T-cell (primary cell): ENCODE measurements at regions not wholly inside any gene's neighbourhood (a gene's known extent, or its start where the extent isn't known, plus 50 kb on each side); places are given as distances from the start of the nearest gene placed in this dataset.
"Not testable (repeated sequence)": the region's sequence is repeated elsewhere in the genome, so short reads cannot be mapped to it uniquely, and the experiment has no call there.

ENCODE experiments used
- ATAC-seq, 4 experiments: fragments of 200-7000 bp in 3 of 4; fragments of 150-1000 bp in 1 of 4; cut with Tn5 transposase; replicated peaks in 1 of 4; 1 replicate in 3 of 4; 2 replicates in 1 of 4; pipeline ENCODE4 v1.10.0; 2021; ENCODE audit warnings: moderate library complexity in 3 of 4, mild to moderate bottlenecking in 2 of 4, moderate number of reproducible peaks in 1 of 4
- CTCF ChIA-PET, 2 donors: fragments of 300-600 bp; sonication (Branson Sonifier 250); formaldehyde crosslinking; loops; one replicate each; lab custom pipeline; 2022; ENCODE audit warnings: antibody characterized with exemption in 2 of 2; lab: Charles Lee
- POLR2A ChIA-PET, 2 donors: fragments of 300-600 bp; sonication (Branson Sonifier 250); formaldehyde crosslinking; loops; one replicate each; lab custom pipeline; 2022; ENCODE audit warnings: antibody characterized with exemption in 2 of 2; lab: Charles Lee
- DNase-seq, 35 experiments: peaks; one replicate each; pipeline versions ENCODE4 v3.0.0 to v3.0.0-alpha.2; 2013 to 2023
- H3K27ac ChIP-seq: one replicate; pipeline ENCODE4 v1.5.1; 2013; ENCODE audit warnings: low read length
- H3K27me3 ChIP-seq, 2 experiments: replicated peaks in 1 of 2; 1 replicate in 1 of 2; 2 replicates in 1 of 2; pipeline versions ENCODE4 v1.6.1 to v1.7.0; 2013; ENCODE audit warnings: low read length in 1 of 2, mixed read lengths in 1 of 2; ENCODE audit not compliant: control insufficient read depth in 2 of 2, insufficient read depth in 2 of 2; ENCODE audit errors: extremely low read depth in 1 of 2
- H3K36me3 ChIP-seq, 2 donors: 1 replicate in 1 of 2; 2 replicates in 1 of 2; pipeline versions ENCODE4 v1.6.1 to v1.7.0; 2013; ENCODE audit warnings: low read length in 1 of 2; ENCODE audit not compliant: control insufficient read depth in 2 of 2, insufficient read depth in 1 of 2; ENCODE audit errors: extremely low read depth in 1 of 2
- H3K4me1 ChIP-seq, 2 experiments: 1 replicate in 1 of 2; 2 replicates in 1 of 2; pipeline versions ENCODE4 v1.6.1 to v1.7.0; 2013; ENCODE audit warnings: low read length in 2 of 2, mixed read lengths in 1 of 2; ENCODE audit not compliant: insufficient read depth in 2 of 2, control insufficient read depth in 1 of 2; ENCODE audit errors: extremely low read depth in 1 of 2
- H3K4me3 ChIP-seq, 2 donors: 1 replicate in 1 of 2; 2 replicates in 1 of 2; pipeline versions ENCODE4 v1.5.1 to v1.7.0; 2013; ENCODE audit warnings: mild to moderate bottlenecking in 2 of 2, low read length in 1 of 2, moderate library complexity in 1 of 2; ENCODE audit not compliant: control insufficient read depth in 1 of 2; ENCODE audit errors: extremely low read depth in 1 of 2
- H3K9me3 ChIP-seq: 2 replicates; pipeline ENCODE4 v1.7.0; 2013
- H3K27ac Mint-ChIP-seq, 2 donors: one replicate each; pipeline ENCODE4 v1.8.0; 2020 to 2021; ENCODE audit warnings: mild to moderate bottlenecking in 2 of 2, mixed read lengths in 2 of 2
- H3K27me3 Mint-ChIP-seq, 2 donors: one replicate each; pipeline ENCODE4 v1.8.0; 2021 to 2022; ENCODE audit warnings: mixed read lengths in 2 of 2
- H3K36me3 Mint-ChIP-seq: one replicate; pipeline ENCODE4 v1.8.0; 2021; ENCODE audit warnings: mixed read lengths
- H3K4me1 Mint-ChIP-seq, 3 donors: one replicate each; pipeline ENCODE4 v1.8.0; 2020 to 2022; ENCODE audit warnings: mixed read lengths in 3 of 3, mild to moderate bottlenecking in 1 of 3
- H3K4me3 Mint-ChIP-seq, 3 donors: one replicate each; pipeline ENCODE4 v1.8.0; 2020 to 2022; ENCODE audit warnings: mild to moderate bottlenecking in 3 of 3, mixed read lengths in 3 of 3, moderate library complexity in 3 of 3
- H3K9me3 Mint-ChIP-seq, 3 donors: one replicate each; pipeline ENCODE4 v1.8.0; 2020 to 2022; ENCODE audit warnings: mixed read lengths in 3 of 3
- WGBS: methylation state at CpG from one replicate; pipeline ENCODE4 v1.1.5; 2013; ENCODE audit warnings: missing lambda C conversion rate; ENCODE audit not compliant: insufficient coverage; 5-methylcytosine and 5-hydroxymethylcytosine counted together

DNA sequence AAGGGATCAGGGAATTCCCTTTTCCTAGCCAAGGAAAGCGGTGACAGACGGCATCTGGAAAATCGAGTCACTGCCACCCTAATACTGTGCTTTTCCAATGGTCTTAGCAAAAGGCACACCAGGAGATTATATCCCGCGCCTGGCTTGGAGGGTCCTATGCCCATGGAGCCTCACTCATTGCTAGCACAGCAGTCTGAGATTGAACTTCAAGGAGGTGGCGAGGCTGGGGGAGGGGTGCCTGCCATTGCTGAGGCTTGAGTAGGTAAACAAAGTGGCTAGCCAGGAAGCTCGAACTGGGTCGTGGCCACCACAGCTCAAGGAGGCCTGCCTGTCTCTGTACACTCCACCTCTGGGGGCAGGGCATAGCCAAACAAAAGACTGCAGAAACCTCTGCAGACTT is 556.5 kb upstream of the IZUMO3 start:
- H3K27ac ChIP-seq, H3K27me3 Mint-ChIP-seq, H3K4me1 Mint-ChIP-seq, H3K27ac Mint-ChIP-seq, POLR2A ChIA-PET, ATAC-seq, H3K27me3 ChIP-seq, H3K4me1 ChIP-seq, CTCF ChIA-PET, H3K4me3 ChIP-seq, H3K36me3 ChIP-seq, DNase-seq, H3K4me3 Mint-ChIP-seq, H3K9me3 ChIP-seq, H3K36me3 Mint-ChIP-seq: not testable (repeated sequence)
- 89% methylated on average over 8 of the region's 8 CpGs for WGBS
- H3K9me3 Mint-ChIP-seq, result peaks cover 8 to 18% (median 10%) of the 10 kb centered on the region in 3 donors

- Histone ChIP-seq H3K4me3 (no peak overlapping the region), H3K27me3 (no peaks in the 10 kb centered on the region), H3K9me3 (peaks cover 2% of the 10 kb centered on the region), H3K4me1 (no peaks in the 10 kb centered on the region), H3K36me3 (no peaks in the 10 kb centered on the region), H3K27ac (no peak overlapping the region)
- no peak overlapping the region for H3K27ac Mint-ChIP-seq
- ATAC-seq, result no peak
- no peak for DNase-seq
- ChIA-PET POLR2A (no interaction called here), CTCF (no interaction called here)
- WGBS, result 60% methylated on average over 1 of the region's 3 CpGs
- no peaks in the 10 kb centered on the region for H3K4me1 Mint-ChIP-seq
- H3K27me3 Mint-ChIP-seq, result no peaks in the 10 kb centered on the region
- no peaks in the 10 kb centered on the region for H3K36me3 Mint-ChIP-seq
- H3K9me3 Mint-ChIP-seq, result peaks cover 4 to 34% (median 20%) of the 10 kb centered on the region in 3 donors
- no peak overlapping the region for H3K4me3 Mint-ChIP-seq
Measured at GRCh38 chr9:25094518-25094917, 548.8 kb upstream of the IZUMO3 start.

DNA sequence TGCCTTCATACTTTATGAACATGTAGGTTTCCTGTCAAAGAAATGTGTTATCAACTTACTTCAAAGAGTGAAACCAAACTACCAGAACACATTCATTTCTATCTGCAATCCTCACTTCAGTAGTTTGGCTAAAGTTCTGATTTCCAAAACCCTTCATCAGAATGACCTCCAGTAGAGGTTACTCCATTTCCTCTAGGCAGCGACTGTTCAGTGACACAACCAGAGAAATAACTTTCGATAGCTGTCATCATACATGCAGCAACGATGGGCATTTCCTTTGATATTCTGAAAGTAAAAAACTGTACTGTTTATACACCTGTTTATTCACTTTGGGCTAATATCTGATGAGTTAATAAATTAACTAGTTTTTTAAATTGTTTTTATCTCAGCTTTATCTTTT is 532.5 kb upstream of the IZUMO3 start:
- ChIA-PET POLR2A (interaction anchor here in 1 of 2 donors (0.5 kb wide), 1 partner anchor 52 kb away, joined by 3 read pairs; no protein-coding TSS in a partner anchor), CTCF (no interaction called here)
- H3K27me3 Mint-ChIP-seq, result no peaks in the 10 kb centered on the region
- Histone ChIP-seq H3K9me3 (no peaks in the 10 kb centered on the region), H3K4me1 (no peaks in the 10 kb centered on the region), H3K4me3 (no peak overlapping the region), H3K27ac (no peak overlapping the region), H3K27me3 (no peaks in the 10 kb centered on the region), H3K36me3 (no peaks in the 10 kb centered on the region)
- WGBS, result no CpG with 5 or more reads among the region's 3 CpGs
- H3K4me1 Mint-ChIP-seq, result no peaks in the 10 kb centered on the region
- peaks cover 3 to 33% (median 17%) of the 10 kb centered on the region in 3 donors for H3K9me3 Mint-ChIP-seq
- DNase-seq, result no peak
- no peak for ATAC-seq
- H3K27ac Mint-ChIP-seq, result no peak overlapping the region
- no peak overlapping the region for H3K4me3 Mint-ChIP-seq
- no peaks in the 10 kb centered on the region for H3K36me3 Mint-ChIP-seq

- peaks cover 7 to 21% (median 9%) of the 10 kb centered on the region in 3 donors for H3K9me3 Mint-ChIP-seq
- no peaks in the 10 kb centered on the region for H3K36me3 Mint-ChIP-seq
- no peaks in the 10 kb centered on the region for H3K36me3 ChIP-seq
- no peak overlapping the region for H3K4me3 ChIP-seq
- H3K4me1 ChIP-seq, result no peaks in the 10 kb centered on the region
- CTCF ChIA-PET, result no interaction called here
- no peaks in the 10 kb centered on the region for H3K9me3 ChIP-seq
- ATAC-seq, result no peak
- no peak for DNase-seq
- H3K27ac ChIP-seq, result no peak overlapping the region
- H3K27ac Mint-ChIP-seq, result no peak overlapping the region
- no peaks in the 10 kb centered on the region for H3K4me1 Mint-ChIP-seq
- no peaks in the 10 kb centered on the region for H3K27me3 Mint-ChIP-seq
- no peak overlapping the region for H3K4me3 Mint-ChIP-seq
- POLR2A ChIA-PET, result no interaction called here
- H3K27me3 ChIP-seq, result no peaks in the 10 kb centered on the region
- WGBS, result no CpG with 5 or more reads among the region's 1 CpG
Measured at GRCh38 chr9:25048098-25048724, 502.5 kb upstream of the IZUMO3 start.

GRCh38 chr9:25045469-25045868 is 499.8 kb upstream of the IZUMO3 start:
- H3K27me3 Mint-ChIP-seq, POLR2A ChIA-PET: not testable (repeated sequence)

DNA sequence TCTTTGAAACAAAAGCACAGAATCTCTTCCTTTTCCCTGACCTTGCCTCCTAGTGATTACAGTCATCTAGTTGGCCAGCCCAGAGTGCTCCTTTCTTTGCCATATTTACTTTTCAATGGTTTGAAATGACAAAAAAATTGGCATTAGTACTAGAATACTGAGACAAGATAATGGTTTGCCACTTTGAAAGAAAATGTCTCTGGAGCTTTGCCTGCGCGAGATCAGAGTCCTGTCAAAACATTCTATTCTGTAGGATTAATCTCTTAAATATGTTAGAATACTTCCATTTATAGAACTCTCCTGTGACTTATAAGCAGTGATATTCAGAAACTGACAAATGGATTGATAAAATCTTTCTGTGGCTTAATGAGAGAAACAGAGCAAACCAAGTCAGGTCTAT is 484.0 kb upstream of the IZUMO3 start:
- H3K4me1 Mint-ChIP-seq, result no peaks in the 10 kb centered on the region
- POLR2A ChIA-PET, result no interaction called here
- no CpG with 5 or more reads among the region's 2 CpGs for WGBS
- no peaks in the 10 kb centered on the region for H3K27me3 Mint-ChIP-seq
- DNase-seq, result no peak
- H3K27ac Mint-ChIP-seq, result no peak overlapping the region
- no peak for ATAC-seq
- no peaks in the 10 kb centered on the region for H3K27me3 ChIP-seq
- CTCF ChIA-PET, result no interaction called here
- no peak overlapping the region for H3K27ac ChIP-seq
- H3K4me3 Mint-ChIP-seq, result no peak overlapping the region
- H3K4me1 ChIP-seq, result no peaks in the 10 kb centered on the region
- peaks cover 9 to 27% (median 14%) of the 10 kb centered on the region in 3 donors for H3K9me3 Mint-ChIP-seq
- peaks cover 3% of the 10 kb centered on the region for H3K9me3 ChIP-seq
- no peak overlapping the region for H3K4me3 ChIP-seq
- H3K36me3 Mint-ChIP-seq, result no peaks in the 10 kb centered on the region
- H3K36me3 ChIP-seq, result no peaks in the 10 kb centered on the region

More at GRCh38 chr9:25045469-25045868, 499.8 kb upstream of the IZUMO3 start:
- H3K9me3 Mint-ChIP-seq, result peaks cover 9 to 31% (median 14%) of the 10 kb centered on the region in 3 donors
- H3K36me3 ChIP-seq, H3K9me3 ChIP-seq, CTCF ChIA-PET, H3K4me3 ChIP-seq, H3K27me3 ChIP-seq, ATAC-seq, H3K27ac ChIP-seq, H3K4me1 Mint-ChIP-seq, H3K27ac Mint-ChIP-seq, DNase-seq, H3K4me3 Mint-ChIP-seq, H3K4me1 ChIP-seq, H3K36me3 Mint-ChIP-seq: not testable (repeated sequence)
- WGBS, result 73% methylated on average over 6 of the region's 8 CpGs
